Upper lobe of left lung (tissue), 4 donors: ENCODE measurements at regions not wholly inside any gene's neighbourhood (a gene's known extent, or its start where the extent isn't known, plus 50 kb on each side); places are given as distances from the start of the nearest gene placed in this dataset.

Experiments used
- CTCF ChIP-seq, 6 experiments: fragments of 450-650 bp in 4 of 6; fragments of 200-600 bp in 2 of 6; sonication (generic) in 2 of 6; IDR thresholded peaks; one replicate each; pipeline ENCODE4 v1.5.1; 2016 to 2019; ENCODE audit warnings: antibody characterized with exemption in 6 of 6
- EP300 ChIP-seq, 4 donors: sonication (generic); formaldehyde crosslinking; IDR thresholded peaks; one replicate each; pipeline ENCODE4 v1.5.1; 2017; ENCODE audit warnings: antibody characterized with exemption in 4 of 4, control low read depth in 2 of 4
- POLR2A ChIP-seq, 4 donors: fragments of 450-650 bp; IDR thresholded peaks; one replicate each; pipeline ENCODE4 v1.5.1; 2016 to 2017; ENCODE audit warnings: antibody characterized with exemption in 4 of 4, mild to moderate bottlenecking in 2 of 4

DNA sequence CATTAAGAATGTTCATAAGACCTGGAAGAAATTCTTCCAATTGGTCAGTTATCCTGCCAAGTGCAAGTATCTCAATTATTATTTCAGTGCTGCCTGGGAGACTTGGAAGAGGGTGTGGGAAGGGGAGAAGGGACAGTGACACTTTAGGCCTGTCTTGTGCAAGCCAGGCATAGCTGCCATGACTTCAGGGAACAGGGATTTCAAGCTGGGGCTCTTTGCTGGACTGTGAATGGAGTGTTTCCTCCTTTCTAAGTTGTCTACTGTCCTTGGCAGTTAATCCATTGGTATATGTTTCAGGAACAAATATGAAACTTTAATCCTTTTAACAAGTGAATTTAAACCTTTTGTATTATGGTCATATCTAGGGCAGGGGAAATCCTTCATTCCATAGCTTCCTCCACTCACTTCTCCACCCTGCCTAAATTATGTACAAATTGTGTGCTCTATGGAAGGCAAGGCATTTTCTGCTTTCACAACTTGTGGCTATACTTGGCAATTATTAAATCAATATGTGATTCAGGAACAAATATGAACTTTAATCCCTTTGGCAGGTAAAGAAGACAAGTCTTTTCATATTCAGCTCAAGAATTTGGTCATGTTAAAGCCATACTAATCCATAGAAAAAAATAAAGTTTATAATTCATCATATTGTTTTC is 72.7 kb upstream of the IL33 start:
- TF ChIP-seq CTCF (IDR thresholded peaks at IDR 0.05) = no peak
- TF ChIP-seq EP300 (IDR thresholded peaks at IDR 0.05) = no peak
- TF ChIP-seq POLR2A (IDR thresholded peaks at IDR 0.05) = no peak
